ENCODE measurements at regions not wholly inside any gene's neighbourhood (a gene's known extent, or its start where the extent isn't known, plus 50 kb on each side); places are given as distances from the start of the nearest gene placed in this dataset.
"Not testable (repeated sequence)": the region's sequence is repeated elsewhere in the genome, so short reads cannot be mapped to it uniquely, and the experiment has no call there.

DNA sequence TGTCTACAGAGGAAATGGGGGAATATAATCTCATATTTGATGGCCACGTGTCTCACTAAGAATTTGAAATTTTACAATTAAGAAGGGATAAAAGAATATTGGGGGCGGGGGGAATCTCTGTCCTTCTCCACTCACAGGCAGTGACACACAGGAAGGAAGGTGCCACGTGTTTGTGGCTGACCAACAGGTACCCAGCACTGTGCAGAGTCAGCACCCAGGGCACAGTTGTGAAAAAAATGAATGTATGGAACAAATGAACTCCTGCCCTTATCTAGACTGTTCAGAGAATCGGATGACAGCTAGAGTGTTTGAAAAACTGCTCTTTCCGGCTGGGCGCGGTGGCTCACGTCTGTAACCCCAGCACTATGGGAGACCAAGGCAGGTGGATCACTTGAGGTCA is 317.0 kb upstream of the MYT1L start:
- DNase-seq (ENCODE audit: low spot score) (no peak), FAIRE-seq (no peak)

GRCh38 chr2:2647141-2647541 is 316.1 kb upstream of the MYT1L start:
- DNase-seq (ENCODE audit: low spot score) (peak; percentile 70), FAIRE-seq (no peak)

- DNase-seq (ENCODE audit: low spot score) (peak; percentile 37), FAIRE-seq (no peak)
Measured at GRCh38 chr2:2646433-2647051, 315.5 kb upstream of the MYT1L start.

DNA sequence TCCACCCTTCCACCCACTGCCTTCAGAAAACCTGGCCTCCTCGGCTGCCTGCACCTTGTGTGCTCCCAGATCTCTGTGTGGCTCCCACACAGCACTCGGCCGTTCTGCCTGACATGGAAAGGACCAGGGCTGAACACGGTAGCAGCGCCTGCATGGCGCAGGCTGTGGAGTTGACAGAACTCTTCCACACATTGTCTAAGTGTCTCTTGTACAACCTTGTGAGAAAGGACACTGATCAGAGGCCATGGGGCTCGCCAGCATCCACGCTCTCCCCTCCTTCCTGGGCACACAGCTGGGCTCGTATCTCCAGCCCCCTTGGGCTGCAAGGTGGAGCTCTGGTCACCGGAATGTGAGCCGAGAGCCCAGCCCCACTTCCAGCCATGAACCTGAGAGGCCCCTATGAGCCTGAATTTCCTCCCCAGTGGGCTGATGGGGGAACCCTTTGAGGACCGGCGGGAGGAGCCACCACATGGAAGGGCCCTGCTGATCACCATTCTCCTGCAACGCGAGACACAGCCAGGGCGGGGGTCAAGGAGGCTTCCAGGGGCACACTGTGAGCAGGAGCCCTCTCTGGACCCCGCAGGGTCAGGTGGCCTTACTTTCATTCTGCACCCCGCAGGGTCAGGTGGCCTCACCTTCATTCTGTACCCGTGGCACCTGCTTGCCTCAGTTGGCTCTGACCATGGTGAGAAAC is 314.2 kb upstream of the MYT1L start:
- DNase-seq (ENCODE audit: low spot score) (no peak), FAIRE-seq (no peak)

DNA sequence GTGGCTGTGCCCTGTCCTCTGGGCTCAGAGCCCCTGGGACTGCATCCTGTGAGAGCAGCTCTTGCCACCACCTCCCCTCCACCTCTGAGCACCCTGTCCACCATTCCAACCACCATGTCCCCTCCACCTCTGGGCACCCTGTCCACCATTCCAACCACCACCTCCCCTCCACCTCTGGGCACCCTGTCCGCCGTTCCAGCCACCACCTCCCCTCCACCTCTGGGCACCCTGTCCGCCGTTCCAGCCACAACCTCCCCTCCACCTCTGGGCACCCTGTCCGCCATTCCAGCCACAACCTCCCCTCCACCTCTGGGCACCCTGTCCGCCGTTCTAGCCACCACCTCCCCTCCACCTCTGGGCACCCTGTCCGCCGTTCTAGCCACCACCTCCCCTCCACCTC is 313.7 kb upstream of the MYT1L start:
- DNase-seq (ENCODE audit: low spot score); FAIRE-seq: not testable (repeated sequence)

DNA sequence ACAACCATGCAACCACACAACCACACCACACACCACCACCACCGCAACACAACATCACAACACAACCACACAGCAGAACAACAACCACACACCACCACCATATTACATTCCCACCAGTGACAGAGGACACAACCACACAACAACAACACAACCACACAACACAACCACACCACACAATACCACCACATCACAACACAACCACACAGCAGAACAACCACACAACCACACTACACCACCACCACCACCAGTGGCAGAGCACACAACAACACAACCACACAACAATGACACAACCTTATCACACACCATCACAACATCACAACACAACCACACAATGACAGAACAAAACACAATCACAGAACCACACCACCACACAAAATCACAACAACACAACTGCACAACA is 313.0 kb upstream of the MYT1L start:
- FAIRE-seq (no peak), DNase-seq (ENCODE audit: low spot score) (no peak)

DNA sequence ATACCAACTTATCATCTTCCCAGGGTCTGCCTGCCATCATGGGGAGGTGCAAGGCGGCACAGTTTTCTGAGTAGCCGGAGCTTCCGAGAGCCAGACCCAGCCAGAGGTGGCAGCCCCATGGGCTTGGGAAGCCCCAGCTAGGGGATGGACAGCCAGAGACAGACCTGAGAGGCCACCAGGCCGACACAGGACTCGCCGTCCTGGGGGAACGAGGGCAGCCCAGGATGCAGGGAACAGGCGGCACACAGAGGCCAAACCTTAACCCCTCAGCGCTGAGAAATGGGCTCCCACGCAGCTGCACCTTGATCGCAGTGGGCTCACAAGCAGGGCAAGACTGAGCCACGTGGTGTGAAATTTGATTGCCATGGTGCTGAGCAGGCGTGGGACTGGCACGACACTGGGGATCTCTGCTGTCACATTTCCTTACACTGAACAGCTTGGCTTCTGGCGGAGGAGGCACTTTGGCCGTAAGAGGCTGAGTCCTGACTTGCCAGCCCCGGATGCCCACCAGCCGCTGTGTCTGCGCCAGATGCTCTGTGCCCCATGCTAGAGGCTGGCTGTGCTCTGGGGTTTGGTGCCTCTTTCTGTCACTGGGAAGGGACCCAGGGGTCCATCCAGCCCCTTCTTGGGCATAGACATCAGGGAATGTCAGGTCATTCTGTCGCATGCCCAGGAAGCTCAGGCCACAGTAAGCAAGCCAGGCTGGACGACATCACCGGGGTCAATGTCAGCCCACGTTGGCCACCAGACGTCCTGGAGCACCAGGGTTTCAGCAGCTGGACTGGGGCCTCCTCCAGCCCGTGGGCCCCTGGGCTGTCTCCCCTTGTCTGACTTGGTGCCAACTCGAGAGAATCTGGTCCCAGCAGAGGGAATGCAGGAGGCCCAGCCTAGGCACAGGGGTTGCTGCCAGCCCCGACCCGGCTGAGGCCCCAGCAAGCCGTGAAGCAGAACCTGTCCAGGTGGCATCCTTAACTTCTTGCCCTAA is 312.1 kb upstream of the MYT1L start:
- FAIRE-seq (no peak), DNase-seq (ENCODE audit: low spot score) (no peak)

GRCh38 chr2:2641541-2642410 is 310.7 kb upstream of the MYT1L start:
- DNase-seq (ENCODE audit: low spot score), result no peak
- FAIRE-seq, result no peak

GRCh38 chr2:2640818-2641217 is 309.7 kb upstream of the MYT1L start:
- DNase-seq (ENCODE audit: low spot score), result no peak
- no peak for FAIRE-seq

DNA sequence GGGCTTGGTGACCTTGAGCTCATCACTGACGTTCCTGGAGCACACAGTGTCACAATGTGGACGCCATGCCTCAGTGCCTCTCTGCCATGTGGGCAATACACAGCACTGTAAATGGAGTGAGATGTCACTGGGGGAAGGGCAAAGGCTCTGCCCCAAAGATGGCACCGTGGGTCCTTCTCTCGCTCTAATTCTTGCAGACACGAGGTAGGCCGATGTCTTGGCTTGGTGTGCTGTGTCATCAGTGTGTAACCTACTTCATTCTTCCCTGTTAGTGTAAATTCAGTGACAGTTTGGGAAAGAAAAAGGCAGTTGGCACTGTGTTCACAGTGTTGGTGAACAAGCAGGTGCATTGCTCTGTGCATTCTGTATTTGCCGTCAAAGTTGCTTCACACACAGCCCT is 309.3 kb upstream of the MYT1L start:
- FAIRE-seq, result no peak
- DNase-seq (ENCODE audit: low spot score), result no peak

- DNase-seq (ENCODE audit: low spot score), result no peak
- no peak for FAIRE-seq
Measured at GRCh38 chr2:2639251-2640139, 308.4 kb upstream of the MYT1L start.

- no peak for FAIRE-seq
- no peak for DNase-seq (ENCODE audit: low spot score)
Measured at GRCh38 chr2:2638547-2639220, 307.6 kb upstream of the MYT1L start.

DNA sequence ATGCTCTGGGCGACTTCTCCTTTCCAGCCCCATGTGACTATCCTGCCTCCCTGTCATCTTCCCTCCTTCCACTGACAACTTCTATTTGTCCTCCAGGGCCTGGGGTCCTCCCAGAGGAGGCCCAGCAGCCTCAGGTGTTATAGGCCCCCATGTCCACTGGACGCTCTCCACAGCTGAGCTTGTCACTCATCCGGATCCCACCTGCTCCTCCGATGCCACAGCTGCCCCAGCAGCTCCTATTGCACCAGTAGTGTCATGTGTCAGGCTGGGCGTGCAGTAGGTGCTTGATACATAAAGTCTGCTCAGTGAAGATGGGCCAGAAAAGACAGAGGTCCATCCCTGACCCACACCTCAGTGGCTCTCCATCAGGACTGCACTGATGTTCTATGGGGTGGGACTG is 305.7 kb upstream of the MYT1L start:
- DNase-seq (ENCODE audit: low spot score) (no peak), FAIRE-seq (no peak)

DNA sequence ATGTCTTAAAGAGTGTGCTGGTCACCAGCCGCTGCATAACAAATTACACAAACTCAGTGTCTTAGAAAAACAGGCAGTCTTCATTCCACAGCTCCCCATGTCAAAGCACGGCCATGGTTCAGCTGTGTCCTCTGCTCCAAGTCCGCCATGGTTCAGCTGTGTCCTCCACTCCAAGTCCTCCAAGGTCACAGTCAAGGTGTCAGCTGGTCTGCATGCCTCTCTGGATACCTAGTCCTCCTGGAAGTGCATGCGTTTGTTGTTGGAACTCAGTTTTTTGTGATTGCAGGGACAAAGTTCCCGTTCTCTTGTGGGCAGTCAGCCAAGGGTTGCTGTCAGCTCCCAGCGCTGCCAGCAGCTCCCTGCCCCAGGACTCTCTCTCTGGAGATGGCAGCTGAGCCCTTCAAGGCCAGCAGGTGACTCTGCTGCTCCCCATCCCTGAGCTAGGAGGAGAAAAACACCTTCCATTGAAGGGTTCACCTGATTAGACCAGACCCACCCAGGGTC is 304.0 kb upstream of the MYT1L start:
- no peak for DNase-seq (ENCODE audit: low spot score)

GRCh38 chr2:2633017-2633416 is 301.9 kb upstream of the MYT1L start:
- no peak for FAIRE-seq
- DNase-seq (ENCODE audit: low spot score), result no peak

More for the DNA sequence above, 304.0 kb upstream of the MYT1L start:
- FAIRE-seq, result no peak

DNA sequence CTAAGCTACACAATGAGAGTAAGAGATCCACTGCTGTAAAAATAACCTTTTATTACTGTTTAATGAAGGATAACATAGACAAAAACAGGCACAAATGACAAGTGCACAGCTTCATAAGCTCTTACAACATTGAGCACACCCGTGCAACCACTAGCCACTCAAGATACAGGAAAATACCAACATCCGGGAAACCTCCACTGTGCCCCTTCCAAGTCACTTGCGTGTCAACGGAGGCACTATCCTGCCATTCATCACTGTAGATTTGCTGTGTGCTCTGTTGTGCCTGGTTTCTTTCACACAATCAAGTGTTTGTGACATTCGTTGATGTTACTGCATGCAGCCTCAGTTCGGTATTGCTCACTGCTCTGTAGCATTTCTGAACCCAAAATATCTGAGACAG is 292.9 kb upstream of the MYT1L start:
- DNase-seq (ENCODE audit: low spot score) (no peak), FAIRE-seq (no peak)

DNA sequence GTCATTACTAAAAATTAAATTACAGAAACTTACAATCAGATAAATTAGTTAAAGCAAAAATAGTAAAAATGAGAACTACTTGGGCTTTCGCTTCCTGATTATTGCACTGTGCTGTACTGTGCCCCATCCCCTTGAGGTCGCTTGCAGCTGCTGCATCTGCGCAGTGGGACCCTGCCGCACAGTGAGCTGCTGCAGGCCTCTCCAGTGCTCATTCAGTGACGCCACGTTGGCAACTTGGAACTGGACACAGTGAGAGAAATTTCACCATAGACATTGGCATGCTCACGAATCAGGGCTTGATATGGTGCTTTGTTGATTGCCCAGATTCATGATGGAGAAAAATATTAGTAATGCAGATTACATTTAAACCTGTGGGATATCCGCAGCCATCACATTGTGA is 290.8 kb upstream of the MYT1L start:
- DNase-seq (ENCODE audit: low spot score), result no peak
- no peak for FAIRE-seq

DNA sequence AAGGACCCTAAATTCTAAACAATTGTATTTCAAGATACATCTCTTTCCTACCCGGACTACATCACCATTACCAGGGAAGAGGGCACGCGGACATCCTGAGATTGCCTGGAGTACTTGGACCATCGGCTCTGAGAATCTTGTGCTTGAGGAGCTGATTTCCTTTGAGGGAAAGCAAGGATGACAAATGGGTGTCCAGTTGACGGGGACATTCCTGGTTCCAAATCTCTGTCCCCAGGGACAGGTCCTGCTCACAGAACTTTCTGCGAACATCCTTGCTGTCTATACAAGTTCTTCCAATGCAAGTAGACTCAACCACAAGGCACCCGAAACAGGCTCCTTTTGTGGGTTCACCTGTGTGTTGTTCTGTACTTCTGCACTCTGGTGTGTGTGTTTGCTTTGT is 289.5 kb upstream of the MYT1L start:
- no peak for FAIRE-seq
- no peak for DNase-seq (ENCODE audit: low spot score)

- FAIRE-seq, result no peak
- no peak for DNase-seq (ENCODE audit: low spot score)
Measured at GRCh38 chr2:2619995-2620394, 288.9 kb upstream of the MYT1L start.
